GM19463 (cell line): ENCODE measurements at regions not wholly inside any gene's neighbourhood (a gene's known extent, or its start where the extent isn't known, plus 50 kb on each side); places are given as distances from the start of the nearest gene placed in this dataset.

ENCODE experiments used
- ATAC-seq: cut with Tn5 transposase; IDR thresholded peaks from one replicate; pipeline ENCODE4 v1.9.1; 2021; ENCODE audit warnings: mild to moderate bottlenecking, moderate library complexity; ENCODE audit not compliant: unreplicated experiment

- ATAC-seq: no peak
Measured at GRCh38 chr6:41450581-41450980, 95.6 kb upstream of the FOXP4 start.

DNA sequence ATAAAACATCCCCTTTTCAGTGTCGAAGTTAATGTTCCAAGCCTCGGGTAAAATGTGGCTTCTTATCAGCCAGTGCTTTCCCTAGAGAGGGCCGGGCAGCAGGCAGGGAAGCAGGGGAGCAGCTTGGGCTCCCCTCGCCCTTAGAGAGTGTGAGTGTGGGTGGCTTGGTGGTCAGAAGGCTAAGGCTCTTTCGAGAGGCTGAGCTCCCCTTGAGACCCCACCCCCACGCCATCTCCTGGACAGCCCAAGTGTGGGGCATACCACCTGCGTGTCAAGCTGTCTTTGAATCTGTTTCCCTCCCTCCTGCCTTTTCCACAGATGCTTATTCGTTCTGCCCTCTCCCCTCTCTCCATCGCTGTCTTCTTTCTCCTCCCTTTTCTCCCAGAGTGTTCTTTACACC, 95.1 kb upstream of the FOXP4 start:
- no peak for ATAC-seq

DNA sequence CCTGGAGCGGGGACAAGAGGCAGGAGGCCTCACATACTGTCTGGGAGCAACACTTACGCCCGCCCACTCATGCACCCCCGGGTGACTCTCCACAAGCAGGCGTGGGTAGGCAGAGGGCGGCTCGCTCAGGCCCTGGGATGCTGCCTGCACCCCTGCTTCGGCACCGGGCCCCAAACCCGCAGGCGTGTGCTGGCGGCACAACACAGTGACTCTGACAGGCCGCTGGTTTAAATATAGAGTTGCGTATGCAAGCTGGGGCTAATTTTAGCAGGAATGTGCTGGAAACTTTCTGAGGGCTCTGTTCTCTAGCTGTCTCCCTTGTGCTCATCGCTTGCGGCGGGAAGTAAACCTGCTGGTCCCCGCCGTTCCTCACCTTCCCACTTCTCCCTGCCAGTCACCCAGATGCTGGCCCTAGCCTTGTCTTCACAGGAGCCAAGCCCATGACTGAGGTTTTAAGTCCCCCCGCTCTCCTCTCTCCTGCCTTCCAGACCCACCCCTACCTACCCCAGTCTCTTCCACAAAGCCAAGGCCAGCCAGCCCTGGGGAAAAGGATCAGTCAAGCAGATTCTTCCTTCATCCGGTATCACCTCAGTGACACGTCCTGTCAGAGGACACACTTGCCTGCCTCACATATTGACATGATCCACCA, 94.5 kb upstream of the FOXP4 start:
- ATAC-seq: no peak

- no peak for ATAC-seq
Measured at GRCh38 chr6:41452763-41453162, 93.4 kb upstream of the FOXP4 start.

GRCh38 chr6:41453244-41453643, 92.9 kb upstream of the FOXP4 start:
- ATAC-seq: no peak

DNA sequence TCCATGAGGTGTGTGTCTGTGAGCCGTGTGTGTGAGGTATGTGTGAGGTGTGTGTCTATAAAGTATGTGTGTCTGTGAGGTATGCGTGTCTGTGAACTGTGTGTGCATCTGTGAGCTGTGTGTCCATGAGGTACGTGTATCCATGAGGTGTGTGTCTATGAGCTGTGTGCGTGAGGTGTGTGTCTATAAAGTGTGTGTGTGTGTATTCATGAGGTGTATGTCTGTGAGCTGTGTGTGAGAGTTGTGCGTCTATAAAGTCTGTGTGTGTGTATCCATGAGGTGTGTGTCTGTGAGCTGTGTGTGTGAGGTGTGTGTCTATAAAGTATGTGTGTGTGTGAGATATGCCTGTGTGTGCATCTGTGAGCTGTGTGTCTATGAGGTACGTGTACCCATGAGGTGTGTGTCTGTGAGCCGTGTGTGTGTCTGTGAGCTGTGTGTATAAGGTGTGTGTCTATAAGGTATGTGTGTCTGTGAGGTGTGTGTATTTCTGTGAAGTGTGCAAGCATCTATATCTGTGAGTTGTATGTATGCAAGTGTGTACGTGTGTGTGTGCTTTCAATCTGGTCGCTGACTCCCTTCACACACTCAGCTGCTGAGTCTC, 91.9 kb upstream of the FOXP4 start:
- no peak for ATAC-seq

GRCh38 chr6:41455410-41455809, 90.8 kb upstream of the FOXP4 start:
- ATAC-seq: no peak

- ATAC-seq: no peak
Measured at GRCh38 chr6:41455818-41456217, 90.4 kb upstream of the FOXP4 start.

GRCh38 chr6:41457303-41457670, 88.9 kb upstream of the FOXP4 start:
- ATAC-seq: no peak

GRCh38 chr6:41459738-41460137, 86.4 kb upstream of the FOXP4 start:
- ATAC-seq: no peak

GRCh38 chr6:41460742-41461336, 85.3 kb upstream of the FOXP4 start:
- ATAC-seq: no peak

GRCh38 chr6:41462033-41462432, 84.1 kb upstream of the FOXP4 start:
- no peak for ATAC-seq

- no peak for ATAC-seq
Measured at GRCh38 chr6:41463062-41463930, 82.9 kb upstream of the FOXP4 start.

- ATAC-seq: no peak
Measured at GRCh38 chr6:41464019-41464418, 82.2 kb upstream of the FOXP4 start.

- ATAC-seq: no peak
Measured at GRCh38 chr6:41464481-41464880, 81.7 kb upstream of the FOXP4 start.

DNA sequence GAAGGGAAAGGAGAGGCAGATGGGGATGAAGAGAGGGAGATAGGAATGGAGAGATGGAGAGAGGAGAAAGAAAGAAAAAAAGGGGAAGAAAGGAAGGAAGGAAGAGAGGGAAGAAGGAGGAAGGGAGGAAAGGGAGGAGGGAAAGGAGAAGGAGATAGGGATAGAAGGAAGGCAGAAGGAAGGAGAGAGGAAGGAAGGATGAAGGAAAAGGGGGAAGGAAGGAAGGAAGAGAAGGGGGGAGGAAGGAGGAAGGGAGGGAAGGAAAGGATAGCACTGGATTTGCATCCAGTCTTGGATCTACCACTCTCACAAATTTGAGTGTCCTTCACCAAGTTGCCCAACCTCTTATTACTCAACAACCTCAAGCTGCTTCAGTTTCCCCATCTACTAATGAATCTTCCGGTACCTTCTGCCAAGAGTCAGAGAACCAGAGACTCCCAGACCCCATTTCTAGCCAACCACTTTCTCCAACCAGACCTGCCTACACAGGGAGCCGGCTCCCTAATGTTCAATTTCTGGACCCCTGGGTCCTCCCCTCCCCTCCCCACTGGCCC, 79.7 kb upstream of the FOXP4 start:
- ATAC-seq: no peak

- ATAC-seq: no peak
Measured at GRCh38 chr6:41467061-41467460, 79.1 kb upstream of the FOXP4 start.

DNA sequence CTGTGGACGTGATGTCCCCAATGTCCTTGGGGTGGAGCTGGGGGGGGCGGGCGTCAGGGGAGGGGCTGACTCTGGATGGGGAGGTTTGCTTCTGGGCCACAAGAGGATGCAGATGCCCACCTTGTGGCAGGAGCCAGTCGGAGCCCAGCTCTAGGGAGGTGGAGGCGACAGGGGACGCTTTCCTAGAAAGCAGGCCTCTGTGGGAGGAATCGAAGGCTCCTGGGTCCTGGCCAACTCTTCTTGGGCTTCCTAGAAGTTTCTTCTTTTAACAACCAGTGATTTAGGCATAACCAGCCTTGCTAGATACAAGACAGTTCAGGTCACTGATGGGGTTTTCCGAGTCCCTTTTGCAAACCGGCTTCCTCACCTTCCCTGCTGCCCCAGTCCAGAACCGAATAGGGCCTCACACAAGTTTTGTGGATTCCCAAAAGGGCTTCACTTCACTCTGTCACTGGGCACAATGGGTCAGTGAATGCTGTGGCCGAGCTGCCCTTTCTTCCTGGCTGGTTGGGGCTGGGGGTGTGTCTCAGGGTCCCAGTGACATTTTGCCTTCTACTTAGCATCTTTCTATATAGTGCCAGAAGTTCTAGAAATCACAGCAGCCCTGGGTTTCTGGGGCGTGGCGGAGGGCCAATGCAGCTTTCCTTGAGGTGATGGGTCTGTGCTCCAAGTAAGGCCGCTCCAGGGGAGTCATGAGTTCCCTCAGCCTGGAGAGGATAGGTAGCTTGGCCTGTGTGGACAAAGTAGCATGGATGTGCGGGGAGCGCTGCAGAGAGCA, 78.4 kb upstream of the FOXP4 start:
- ATAC-seq: no peak

DNA sequence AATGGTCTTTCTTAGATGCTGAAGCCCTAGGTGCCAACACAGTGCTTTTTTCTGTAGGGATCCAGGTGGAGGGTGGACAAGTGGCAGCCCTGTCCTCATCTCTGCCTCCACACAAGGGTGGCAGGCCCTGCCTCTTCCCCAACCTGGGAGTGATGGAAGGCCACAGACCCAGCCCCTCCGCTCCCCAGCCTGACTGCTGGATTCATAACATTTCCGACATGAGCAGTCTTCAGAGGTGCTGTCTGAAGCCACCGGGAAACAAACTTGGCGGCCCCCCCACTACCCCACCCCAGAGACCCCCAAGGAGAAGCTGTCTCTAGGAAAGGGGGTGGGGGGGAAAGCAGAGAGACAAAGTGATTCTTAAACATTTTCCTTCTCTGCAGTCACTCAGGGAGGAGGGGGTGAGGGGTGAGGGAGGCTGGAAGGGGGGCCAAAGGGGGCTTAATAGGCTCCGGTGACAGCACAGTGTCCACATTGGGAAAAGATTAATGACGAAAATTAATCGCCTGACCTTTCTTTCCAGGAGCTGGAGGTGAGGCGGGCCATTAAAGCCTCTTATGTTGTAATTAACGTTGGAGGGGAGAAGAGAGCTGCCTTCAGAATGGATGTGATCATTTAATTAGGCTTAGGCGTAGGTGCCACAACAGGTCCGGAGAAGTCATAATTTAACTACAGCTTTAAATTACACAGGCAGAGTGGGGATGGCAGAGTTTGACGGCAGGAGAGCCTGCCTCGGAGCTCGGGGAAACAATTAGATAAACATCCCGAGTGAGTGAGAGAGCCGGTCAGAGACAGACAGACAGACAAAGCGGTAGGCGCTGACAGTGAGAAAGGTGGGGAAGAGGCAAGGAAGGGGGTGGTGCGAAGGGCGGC, 76.8 kb upstream of the FOXP4 start:
- no peak for ATAC-seq

GRCh38 chr6:41470029-41470330, 76.2 kb upstream of the FOXP4 start:
- no peak for ATAC-seq
